ENCODE measurements at regions not wholly inside any gene's neighbourhood (a gene's known extent, or its start where the extent isn't known, plus 50 kb on each side); places are given as distances from the start of the nearest gene placed in this dataset.

- TF ChIP-seq, protein P1, sequence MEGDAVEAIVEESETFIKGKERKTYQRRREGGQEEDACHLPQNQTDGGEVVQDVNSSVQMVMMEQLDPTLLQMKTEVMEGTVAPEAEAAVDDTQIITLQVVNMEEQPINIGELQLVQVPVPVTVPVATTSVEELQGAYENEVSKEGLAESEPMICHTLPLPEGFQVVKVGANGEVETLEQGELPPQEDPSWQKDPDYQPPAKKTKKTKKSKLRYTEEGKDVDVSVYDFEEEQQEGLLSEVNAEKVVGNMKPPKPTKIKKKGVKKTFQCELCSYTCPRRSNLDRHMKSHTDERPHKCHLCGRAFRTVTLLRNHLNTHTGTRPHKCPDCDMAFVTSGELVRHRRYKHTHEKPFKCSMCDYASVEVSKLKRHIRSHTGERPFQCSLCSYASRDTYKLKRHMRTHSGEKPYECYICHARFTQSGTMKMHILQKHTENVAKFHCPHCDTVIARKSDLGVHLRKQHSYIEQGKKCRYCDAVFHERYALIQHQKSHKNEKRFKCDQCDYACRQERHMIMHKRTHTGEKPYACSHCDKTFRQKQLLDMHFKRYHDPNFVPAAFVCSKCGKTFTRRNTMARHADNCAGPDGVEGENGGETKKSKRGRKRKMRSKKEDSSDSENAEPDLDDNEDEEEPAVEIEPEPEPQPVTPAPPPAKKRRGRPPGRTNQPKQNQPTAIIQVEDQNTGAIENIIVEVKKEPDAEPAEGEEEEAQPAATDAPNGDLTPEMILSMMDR (IDR thresholded peaks at IDR 0.05), result no peak
- no peak for TF ChIP-seq POLR2A (IDR thresholded peaks at IDR 0.05)
Measured at GRCh38 chr12:127503246-127503645, 763.7 kb upstream of the TMEM132C start.

Data from heart left ventricle (tissue), 13 donors.